ENCODE measurements at regions not wholly inside any gene's neighbourhood (a gene's known extent, or its start where the extent isn't known, plus 50 kb on each side); places are given as distances from the start of the nearest gene placed in this dataset.

DNA sequence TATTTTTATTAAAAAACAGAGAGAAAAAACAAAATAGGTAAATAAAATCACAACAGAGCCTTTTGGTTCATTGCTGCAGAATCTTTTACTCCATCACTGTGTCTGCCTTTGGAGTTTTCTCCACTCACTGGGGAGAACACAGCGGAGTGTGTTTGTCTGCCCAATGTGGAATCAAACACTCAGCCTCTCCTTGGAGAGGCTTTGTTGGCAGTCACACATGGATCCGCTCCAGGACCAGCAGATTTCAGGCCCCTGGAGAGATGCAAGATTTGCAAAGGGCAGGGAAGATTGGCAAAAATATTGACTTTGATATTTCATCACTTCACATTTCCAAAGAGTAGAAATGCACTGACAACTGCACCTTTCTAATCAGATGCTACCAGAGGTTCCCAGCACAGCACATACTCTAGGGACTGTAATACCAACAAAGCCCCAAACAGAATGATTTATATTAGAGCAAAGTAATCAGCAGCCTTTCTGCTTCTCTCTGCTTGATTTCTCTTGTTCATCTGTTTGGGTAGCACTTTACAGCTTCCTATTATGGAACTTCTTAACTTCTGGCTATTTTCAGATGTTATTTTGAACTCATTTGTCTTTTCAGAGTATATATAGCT is 1898.8 kb upstream of the PIK3C3 start:
- DNase-seq (ENCODE audit: low spot score) = no peak

- DNase-seq (ENCODE audit: low spot score) = no peak
These were observed 1899.8 kb upstream of the PIK3C3 start for GRCh38 chr18:40055262-40055661.

DNA sequence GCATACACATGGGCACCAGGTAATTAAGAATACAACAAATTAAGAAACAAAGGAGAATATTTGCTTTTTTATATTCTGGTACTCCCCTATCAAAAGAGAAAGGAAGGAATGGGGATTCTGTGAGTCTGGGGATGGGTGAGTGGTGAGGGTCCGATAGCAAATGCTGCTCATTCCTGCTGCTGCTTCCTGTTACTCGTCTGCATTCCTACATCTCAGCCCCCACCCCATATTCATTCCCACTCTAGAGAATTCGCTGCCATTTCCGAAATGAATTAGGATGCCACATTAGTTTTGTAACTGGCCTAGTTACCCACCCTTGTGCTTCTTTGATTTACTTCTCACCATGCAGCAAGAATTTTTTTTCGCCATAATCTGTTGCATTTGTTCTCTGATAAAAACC is 1905.3 kb upstream of the PIK3C3 start:
- DNase-seq (ENCODE audit: low spot score) = no peak

DNA sequence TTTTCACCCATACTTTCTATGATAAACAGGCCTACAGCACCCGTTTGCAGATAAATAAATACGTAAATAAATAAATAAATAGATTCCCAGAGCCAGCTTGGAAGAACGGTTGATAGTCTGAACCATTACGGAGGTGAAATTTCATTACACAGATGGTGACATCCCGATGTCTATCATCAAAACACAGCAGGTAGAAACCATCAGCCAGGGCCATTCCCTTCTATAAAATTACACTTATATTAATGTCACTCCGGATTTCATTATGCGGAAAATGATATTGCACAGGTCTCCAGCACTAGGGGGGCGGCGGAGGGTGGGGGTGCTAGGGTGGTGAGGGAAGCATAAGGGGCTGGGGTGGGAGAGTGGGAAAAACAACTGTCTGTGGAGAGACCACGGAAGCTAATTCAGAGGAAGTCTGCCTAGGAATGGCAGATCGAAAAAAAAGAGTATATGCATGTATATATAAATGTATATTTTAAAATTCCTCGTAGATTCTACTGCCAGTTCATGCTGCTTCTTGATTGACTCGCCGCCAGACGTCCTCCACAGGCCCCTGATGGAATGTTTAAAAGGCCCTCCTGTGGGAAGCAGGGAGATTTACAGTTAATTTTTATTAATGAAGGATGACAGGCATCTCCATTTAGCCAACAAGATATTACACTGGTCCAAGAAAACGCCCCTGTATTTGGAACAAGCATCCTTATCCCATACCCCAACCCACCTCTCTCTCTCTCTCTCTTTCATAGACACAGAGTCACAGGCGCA is 1906.0 kb upstream of the PIK3C3 start:
- no peak for DNase-seq (ENCODE audit: low spot score)

GRCh38 chr18:40048253-40048652 is 1906.8 kb upstream of the PIK3C3 start:
- DNase-seq (ENCODE audit: low spot score) = no peak

GRCh38 chr18:40046596-40046995 is 1908.4 kb upstream of the PIK3C3 start:
- DNase-seq (ENCODE audit: low spot score) = no peak

DNA sequence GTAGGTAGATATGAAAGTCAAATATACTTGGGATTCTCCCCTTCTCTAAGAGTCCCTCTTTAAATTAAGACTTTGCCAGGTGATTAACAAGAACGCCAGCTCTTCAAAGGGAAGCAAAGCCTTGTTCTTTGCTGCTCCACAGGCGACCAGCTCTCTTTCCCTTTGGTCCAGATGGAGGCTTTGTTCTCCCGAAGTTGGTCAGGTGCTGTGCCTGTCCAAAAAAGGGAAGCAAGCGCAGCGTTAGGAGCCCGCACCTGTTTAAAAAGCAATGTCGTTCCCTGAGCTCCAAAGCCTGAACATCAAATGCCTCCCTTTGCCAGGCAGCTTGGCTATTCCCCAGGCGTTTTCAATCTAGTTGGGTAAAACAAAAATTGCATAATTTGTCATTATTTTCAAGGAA is 1913.1 kb upstream of the PIK3C3 start:
- no peak for DNase-seq (ENCODE audit: low spot score)

GRCh38 chr18:40040574-40040973 is 1914.5 kb upstream of the PIK3C3 start:
- no peak for DNase-seq (ENCODE audit: low spot score)

- no peak for DNase-seq (ENCODE audit: low spot score)
These were observed 1917.7 kb upstream of the PIK3C3 start for GRCh38 chr18:40037356-40037755.

- DNase-seq (ENCODE audit: low spot score) = no peak
These were observed 1918.2 kb upstream of the PIK3C3 start for GRCh38 chr18:40036861-40037260.

DNA sequence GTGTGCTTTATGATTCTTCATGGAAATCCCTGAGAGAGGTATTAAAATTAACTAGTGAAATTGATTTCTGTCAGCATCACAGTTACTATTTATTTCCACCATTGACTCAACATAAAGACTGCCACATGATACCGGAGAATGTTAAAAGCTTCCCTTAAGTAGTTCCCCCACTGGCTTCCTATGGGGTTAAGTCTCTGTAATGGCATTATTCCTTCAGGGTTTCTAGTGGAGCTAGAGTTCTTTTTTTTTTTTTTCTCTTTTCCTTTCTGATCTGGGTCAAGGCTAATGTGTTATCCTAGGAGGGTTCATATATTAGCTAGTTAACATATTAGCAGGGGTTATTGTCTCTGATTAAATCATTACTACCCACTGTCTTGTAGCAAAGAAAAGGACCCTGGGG is 1919.1 kb upstream of the PIK3C3 start:
- DNase-seq (ENCODE audit: low spot score) = no peak

GRCh38 chr18:40032076-40032475 is 1923.0 kb upstream of the PIK3C3 start:
- DNase-seq (ENCODE audit: low spot score) = no peak

- no peak for DNase-seq (ENCODE audit: low spot score)
These were observed 1923.6 kb upstream of the PIK3C3 start for GRCh38 chr18:40031435-40031834.

GRCh38 chr18:40019797-40020392 is 1935.1 kb upstream of the PIK3C3 start:
- DNase-seq (ENCODE audit: low spot score) = no peak

DNA sequence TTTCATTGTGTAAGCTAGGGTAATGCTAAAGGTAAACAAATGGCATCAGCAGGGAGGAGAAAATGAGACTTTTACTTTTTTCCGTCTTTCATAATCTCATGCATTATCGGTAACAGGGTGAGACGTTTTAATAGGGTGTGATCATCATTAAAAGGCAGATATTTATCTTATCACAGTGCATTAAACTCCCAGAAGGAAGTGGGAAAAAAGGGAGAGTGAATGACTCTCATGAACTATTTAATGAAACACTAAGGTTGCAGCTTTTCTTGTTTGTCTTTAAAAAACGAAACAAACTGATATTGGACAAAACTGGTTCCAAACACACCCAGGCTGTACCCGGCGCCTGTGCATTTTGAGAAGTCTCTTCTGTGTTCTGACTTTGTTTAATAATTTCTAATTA is 1936.8 kb upstream of the PIK3C3 start:
- DNase-seq (ENCODE audit: low spot score) = no peak

DNA sequence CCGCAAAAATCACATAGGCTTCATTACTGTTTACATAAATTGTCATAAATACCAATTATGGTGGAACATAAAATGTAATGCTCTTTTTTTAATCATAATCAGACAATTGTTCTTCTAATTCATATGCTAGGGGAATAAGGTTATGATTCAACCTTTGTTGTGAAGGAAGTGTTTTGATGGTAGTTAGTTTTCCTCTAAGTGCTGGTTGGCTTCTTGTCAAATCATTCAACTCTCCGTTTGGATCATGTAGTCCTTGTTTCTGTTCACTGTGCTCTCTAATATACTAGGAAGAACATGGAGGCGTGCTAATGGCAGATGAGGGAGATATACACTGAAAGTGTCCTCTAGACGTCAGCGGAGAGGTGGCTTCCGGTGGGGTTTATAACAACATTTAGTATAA is 1938.0 kb upstream of the PIK3C3 start:
- DNase-seq (ENCODE audit: low spot score) = no peak

GRCh38 chr18:40016405-40016804 is 1938.6 kb upstream of the PIK3C3 start:
- no peak for DNase-seq (ENCODE audit: low spot score)

- DNase-seq (ENCODE audit: low spot score) = no peak
These were observed 1941.9 kb upstream of the PIK3C3 start for GRCh38 chr18:40013001-40013609.

- DNase-seq (ENCODE audit: low spot score) = no peak
These were observed 1943.8 kb upstream of the PIK3C3 start for GRCh38 chr18:40011201-40011600.

DNA sequence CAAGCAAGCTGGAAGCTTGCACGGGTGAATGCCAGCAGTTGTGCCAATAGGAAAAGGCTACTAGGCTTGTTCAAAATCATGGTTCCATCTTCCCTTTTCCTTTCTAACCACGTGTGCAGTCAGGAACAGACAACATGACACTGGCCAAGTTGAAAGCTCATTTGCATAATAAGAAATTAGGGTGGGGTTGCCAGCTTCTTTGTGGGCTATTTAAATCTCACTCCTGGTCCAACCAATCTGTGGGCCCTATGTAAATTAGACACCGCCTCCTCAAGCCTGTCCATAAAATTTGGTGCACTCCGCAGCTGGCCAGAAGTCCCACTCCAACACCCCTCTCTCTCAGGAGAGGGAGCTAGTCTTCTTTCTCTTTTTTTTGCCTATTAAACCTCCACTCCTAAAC is 1948.4 kb upstream of the PIK3C3 start:
- no peak for DNase-seq (ENCODE audit: low spot score)

DNA sequence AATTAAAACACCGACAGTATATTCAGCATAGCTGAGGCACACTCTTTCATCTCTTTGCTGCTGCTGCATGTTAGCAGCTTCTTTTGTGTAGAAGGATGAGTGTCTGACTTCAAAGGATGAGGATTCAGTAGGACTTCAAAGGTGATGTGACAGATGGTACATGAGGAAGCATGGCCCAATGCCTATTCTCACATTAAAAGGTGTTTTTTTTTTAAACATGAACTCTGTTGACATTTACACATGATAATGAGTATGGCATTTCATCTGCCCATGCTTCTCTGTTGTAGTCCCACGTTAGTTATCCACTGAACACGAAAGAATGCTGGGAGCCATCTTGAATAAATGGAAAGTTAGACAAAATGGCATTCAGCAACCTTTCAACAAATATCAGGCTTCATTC is 1950.8 kb upstream of the PIK3C3 start:
- no peak for DNase-seq (ENCODE audit: low spot score)

DNA sequence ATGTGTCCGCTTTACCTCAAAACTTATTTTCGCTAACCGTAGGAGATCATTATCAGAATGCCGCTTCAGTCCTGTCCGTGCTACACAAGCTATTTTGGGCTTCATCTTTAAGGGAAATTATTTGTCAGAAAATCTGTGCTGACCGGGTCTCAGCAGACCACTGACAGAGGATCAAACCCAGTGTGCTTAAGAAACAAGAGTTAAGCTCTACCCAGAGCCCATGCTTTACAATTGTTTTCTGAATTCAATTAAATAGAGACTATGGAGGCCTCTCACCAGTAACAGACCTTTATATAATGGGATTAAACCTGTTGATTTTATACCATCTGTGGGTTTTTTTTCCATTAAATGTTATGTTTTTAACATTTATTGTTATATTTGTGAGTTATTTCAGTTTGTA is 1956.7 kb upstream of the PIK3C3 start:
- DNase-seq (ENCODE audit: low spot score) = no peak

- no peak for DNase-seq (ENCODE audit: low spot score)
These were observed 1960.5 kb upstream of the PIK3C3 start for GRCh38 chr18:39994498-39994897.
